ENCODE measurements at regions not wholly inside any gene's neighbourhood (a gene's known extent, or its start where the extent isn't known, plus 50 kb on each side); places are given as distances from the start of the nearest gene placed in this dataset.

DNA sequence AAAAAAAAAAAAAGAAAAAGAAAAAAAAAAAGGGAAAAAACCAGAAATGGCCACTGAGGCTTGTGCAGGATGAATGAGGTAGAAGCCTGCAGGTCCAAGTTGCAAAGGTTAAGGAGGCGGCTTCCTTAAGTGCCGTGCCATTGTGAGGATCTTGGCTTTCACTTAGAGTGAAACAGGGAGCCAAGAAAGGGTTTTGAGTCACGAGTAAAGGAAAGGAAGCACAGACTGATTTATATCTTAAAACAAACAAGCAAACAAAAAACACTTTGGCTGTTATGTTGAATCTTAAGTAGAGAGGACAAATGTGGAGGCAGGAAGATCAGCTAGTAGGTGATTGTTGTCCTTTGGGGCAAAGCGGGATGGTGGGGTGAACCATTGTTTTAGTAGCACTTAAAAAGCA, 749.7 kb upstream of the SOX11 start:
- no peak overlapping the region for H3K4me3 ChIP-seq (ENCODE audit: control insufficient read depth, low read depth, low read length)
- DNase-seq (ENCODE audit: low read depth): no peak
- no peak for TF ChIP-seq CTCF (conservative IDR thresholded peaks at IDR 0.05; ENCODE audit: control insufficient read depth, insufficient read depth, low read depth, low read length)

DNA sequence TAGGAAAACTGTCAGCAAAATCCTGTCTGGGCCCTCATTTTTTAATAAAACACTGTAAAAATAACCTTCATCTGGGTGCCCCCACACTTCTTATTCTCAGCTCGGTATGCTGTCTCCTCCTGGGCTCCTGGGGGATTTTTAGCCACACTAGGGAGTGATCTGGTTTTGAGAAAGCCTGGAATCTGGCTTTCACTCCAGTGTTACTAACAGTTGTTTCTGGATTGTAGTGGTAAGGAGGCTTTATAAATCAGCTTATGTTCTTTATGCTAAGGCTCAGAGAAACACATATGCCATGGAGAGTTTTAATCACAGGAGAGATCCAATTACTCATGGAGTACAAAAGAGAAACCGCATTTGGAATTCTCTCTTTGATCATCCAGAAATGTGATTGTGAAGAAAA, 744.3 kb upstream of the SOX11 start:
- no peak for DNase-seq (ENCODE audit: low read depth)
- TF ChIP-seq CTCF (conservative IDR thresholded peaks at IDR 0.05; ENCODE audit: control insufficient read depth, insufficient read depth, low read depth, low read length): no peak

DNA sequence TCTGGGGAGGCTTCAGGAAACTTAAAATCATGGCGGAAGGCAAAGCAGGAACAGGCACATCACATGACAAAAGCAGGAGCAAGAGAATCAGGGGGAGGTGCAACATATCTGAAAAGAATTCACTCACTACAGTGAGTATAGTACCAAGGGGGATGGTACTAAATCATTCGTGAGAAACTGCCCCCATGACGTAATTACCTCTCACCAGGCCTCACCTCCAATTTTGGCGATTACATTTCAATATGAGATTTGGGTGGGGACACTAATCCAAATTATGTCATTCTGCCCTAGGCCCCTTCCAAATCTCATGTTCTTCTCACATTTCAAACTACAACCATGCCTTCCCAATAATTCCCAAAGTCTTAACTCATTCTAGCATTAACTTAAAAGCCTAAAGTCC, 740.8 kb upstream of the SOX11 start:
- DNase-seq (ENCODE audit: low read depth): no peak
- TF ChIP-seq CTCF (conservative IDR thresholded peaks at IDR 0.05; ENCODE audit: control insufficient read depth, insufficient read depth, low read depth, low read length): no peak
- no peak overlapping the region for H3K4me3 ChIP-seq (ENCODE audit: control insufficient read depth, low read depth, low read length)

More for the DNA sequence above, 744.3 kb upstream of the SOX11 start:
- no peak overlapping the region for H3K4me3 ChIP-seq (ENCODE audit: control insufficient read depth, low read depth, low read length)

- TF ChIP-seq CTCF (conservative IDR thresholded peaks at IDR 0.05; ENCODE audit: control insufficient read depth, insufficient read depth, low read depth, low read length): no peak
- H3K4me3 ChIP-seq (ENCODE audit: control insufficient read depth, low read depth, low read length): no peak overlapping the region
- DNase-seq (ENCODE audit: low read depth): no peak
Measured at GRCh38 chr2:4959219-4959618, 733.0 kb upstream of the SOX11 start.

- H3K4me3 ChIP-seq (ENCODE audit: control insufficient read depth, low read depth, low read length): no peak overlapping the region
- no peak for TF ChIP-seq CTCF (conservative IDR thresholded peaks at IDR 0.05; ENCODE audit: control insufficient read depth, insufficient read depth, low read depth, low read length)
- DNase-seq (ENCODE audit: low read depth): no peak
Measured at GRCh38 chr2:4962419-4962818, 729.8 kb upstream of the SOX11 start.

- DNase-seq (ENCODE audit: low read depth): no peak
- TF ChIP-seq CTCF (conservative IDR thresholded peaks at IDR 0.05; ENCODE audit: control insufficient read depth, insufficient read depth, low read depth, low read length): no peak
- H3K4me3 ChIP-seq (ENCODE audit: control insufficient read depth, low read depth, low read length): no peak overlapping the region
Measured at GRCh38 chr2:4963106-4963505, 729.1 kb upstream of the SOX11 start.

DNA sequence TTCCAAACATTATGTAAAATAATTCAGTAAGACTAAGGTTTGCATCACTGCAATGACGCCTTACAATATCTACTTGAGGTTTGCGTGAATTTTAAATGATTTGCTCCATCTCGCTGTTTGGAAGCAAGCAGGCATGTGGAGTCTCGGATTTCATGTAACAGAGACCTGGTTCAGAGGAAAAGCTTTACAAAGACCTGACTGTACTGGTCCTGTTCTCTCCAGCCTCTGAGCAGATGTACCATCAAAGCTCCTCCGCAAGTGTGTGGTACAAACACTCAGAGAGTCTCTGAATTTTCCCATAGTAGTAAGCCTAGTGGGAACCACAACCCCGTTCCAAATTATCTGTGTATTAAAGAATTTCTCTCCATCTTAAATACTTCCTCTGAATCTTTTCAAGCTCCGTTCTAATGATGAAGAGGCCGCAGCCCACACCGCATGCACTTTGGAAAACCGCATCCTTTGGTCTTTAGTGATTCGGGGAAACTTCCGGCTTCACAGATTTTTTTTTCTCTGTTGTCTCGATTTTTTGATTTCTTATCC, 728.1 kb upstream of the SOX11 start:
- no peak overlapping the region for H3K4me3 ChIP-seq (ENCODE audit: control insufficient read depth, low read depth, low read length)
- no peak for DNase-seq (ENCODE audit: low read depth)
- TF ChIP-seq CTCF (conservative IDR thresholded peaks at IDR 0.05; ENCODE audit: control insufficient read depth, insufficient read depth, low read depth, low read length): no peak
